ENCODE measurements at regions not wholly inside any gene's neighbourhood (a gene's known extent, or its start where the extent isn't known, plus 50 kb on each side); places are given as distances from the start of the nearest gene placed in this dataset.
"Not testable (repeated sequence)": the region's sequence is repeated elsewhere in the genome, so short reads cannot be mapped to it uniquely, and the experiment has no call there.

- H3K4me1 ChIP-seq (ENCODE audit: control insufficient read depth in 2 of 2, insufficient read depth in 1 of 2, low read depth in 1 of 2, low read length in 2 of 2); H2AFZ ChIP-seq (ENCODE audit: low read length); H3K27ac ChIP-seq (replicated peaks; ENCODE audit: low read length); H3K9ac ChIP-seq (ENCODE audit: low read depth, low read length, poor library complexity); H3K18ac ChIP-seq (ENCODE audit: low read length); H3K4me3 ChIP-seq (ENCODE audit: low read length in 2 of 2); H3K79me1 ChIP-seq (ENCODE audit: low read depth, low read length); H3K4me2 ChIP-seq (ENCODE audit: insufficient read depth, low read length, poor library complexity, severe bottlenecking); H3K9me3 ChIP-seq (replicated peaks in 1 of 2; ENCODE audit: control insufficient read depth in 2 of 2, insufficient read depth in 1 of 2, low read depth in 1 of 2, low read length in 2 of 2); H2AK5ac ChIP-seq (ENCODE audit: low read depth, low read length); H2BK5ac ChIP-seq (ENCODE audit: low read length); H3K14ac ChIP-seq (ENCODE audit: low read length); H2BK120ac ChIP-seq (ENCODE audit: low read depth, low read length); H2BK15ac ChIP-seq (ENCODE audit: low read length); DNase-seq (ENCODE audit: low spot score); H3K23ac ChIP-seq (ENCODE audit: low read depth, low read length, poor library complexity); H3K36me3 ChIP-seq (replicated peaks in 1 of 2; ENCODE audit: control insufficient read depth in 2 of 2, insufficient read depth in 2 of 2, low read length in 2 of 2); H2BK12ac ChIP-seq (ENCODE audit: low read length); H4K8ac ChIP-seq (ENCODE audit: low read depth, low read length); H3K4ac ChIP-seq (ENCODE audit: low read length); H4K91ac ChIP-seq (ENCODE audit: low read depth, low read length, poor library complexity): not testable (repeated sequence)
- H3K27me3 ChIP-seq (ENCODE audit: control insufficient read depth in 3 of 3, insufficient read depth in 3 of 3, low read depth in 1 of 3, low read length in 3 of 3) = peaks cover 0 to 11% (median 9%) of the 10 kb centered on the region in 3 experiments
- no CpG with 5 or more reads among the region's 18 CpGs for WGBS, 2 donors (ENCODE audit: extremely low coverage in 2 of 2, insufficient read length in 2 of 2, insufficient replicate concordance in 1 of 2)
Measured at GRCh38 chr9:41269054-41269453, 79.9 kb upstream of the ZNG1F start.

- DNase-seq (ENCODE audit: low spot score); H2AFZ ChIP-seq (ENCODE audit: low read length): not testable (repeated sequence)
Measured at GRCh38 chr9:41266602-41267001, 77.5 kb upstream of the ZNG1F start.

DNA sequence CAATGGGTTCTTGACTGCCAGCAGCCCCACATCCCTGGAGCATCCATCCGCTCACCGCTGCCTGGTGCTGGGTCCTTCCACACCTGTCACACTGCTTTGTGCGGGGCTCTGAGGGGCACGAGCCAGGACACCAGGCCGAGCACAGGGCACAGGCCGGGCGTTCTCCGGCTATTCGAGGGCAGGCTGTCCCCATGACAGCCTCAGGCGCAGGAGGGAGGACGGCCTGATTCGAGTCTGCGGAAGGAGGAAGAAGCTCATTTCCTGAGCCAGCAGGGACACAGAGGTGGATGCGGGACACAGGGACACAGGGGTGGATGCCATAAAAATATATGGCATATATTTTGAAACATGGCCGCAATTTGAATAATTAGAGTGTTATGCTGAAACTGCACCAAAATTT lies 76.9 kb upstream of the ZNG1F start:
- not testable (repeated sequence) for H3K27me3 ChIP-seq (ENCODE audit: control insufficient read depth in 3 of 3, insufficient read depth in 3 of 3, low read depth in 1 of 3, low read length in 3 of 3); H3K9me3 ChIP-seq (replicated peaks in 1 of 2; ENCODE audit: control insufficient read depth in 2 of 2, insufficient read depth in 1 of 2, low read depth in 1 of 2, low read length in 2 of 2); H4K8ac ChIP-seq (ENCODE audit: low read depth, low read length); H3K23ac ChIP-seq (ENCODE audit: low read depth, low read length, poor library complexity); H3K9ac ChIP-seq (ENCODE audit: low read depth, low read length, poor library complexity); H2AFZ ChIP-seq (ENCODE audit: low read length); H2AK5ac ChIP-seq (ENCODE audit: low read depth, low read length); H3K79me1 ChIP-seq (ENCODE audit: low read depth, low read length); H3K36me3 ChIP-seq (replicated peaks in 1 of 2; ENCODE audit: control insufficient read depth in 2 of 2, insufficient read depth in 2 of 2, low read length in 2 of 2); H3K27ac ChIP-seq (replicated peaks; ENCODE audit: low read length); H3K4me3 ChIP-seq (ENCODE audit: low read length in 2 of 2); H4K91ac ChIP-seq (ENCODE audit: low read depth, low read length, poor library complexity); DNase-seq (ENCODE audit: low spot score); H3K14ac ChIP-seq (ENCODE audit: low read length); H3K4me2 ChIP-seq (ENCODE audit: insufficient read depth, low read length, poor library complexity, severe bottlenecking); H2BK15ac ChIP-seq (ENCODE audit: low read length); H2BK120ac ChIP-seq (ENCODE audit: low read depth, low read length); H2BK5ac ChIP-seq (ENCODE audit: low read length); H3K4me1 ChIP-seq (ENCODE audit: control insufficient read depth in 2 of 2, insufficient read depth in 1 of 2, low read depth in 1 of 2, low read length in 2 of 2); H3K4ac ChIP-seq (ENCODE audit: low read length); H3K18ac ChIP-seq (ENCODE audit: low read length); H2BK12ac ChIP-seq (ENCODE audit: low read length)
- WGBS, 2 donors (ENCODE audit: extremely low coverage in 2 of 2, insufficient read length in 2 of 2, insufficient replicate concordance in 1 of 2) = no CpG with 5 or more reads among the region's 15 CpGs

More at GRCh38 chr9:41266602-41267001, 77.5 kb upstream of the ZNG1F start:
- not testable (repeated sequence) for H3K4me1 ChIP-seq (ENCODE audit: control insufficient read depth in 2 of 2, insufficient read depth in 1 of 2, low read depth in 1 of 2, low read length in 2 of 2); H3K9ac ChIP-seq (ENCODE audit: low read depth, low read length, poor library complexity); H3K4me2 ChIP-seq (ENCODE audit: insufficient read depth, low read length, poor library complexity, severe bottlenecking); H3K27ac ChIP-seq (replicated peaks; ENCODE audit: low read length); H3K4me3 ChIP-seq (ENCODE audit: low read length in 2 of 2); H2BK15ac ChIP-seq (ENCODE audit: low read length); H3K36me3 ChIP-seq (replicated peaks in 1 of 2; ENCODE audit: control insufficient read depth in 2 of 2, insufficient read depth in 2 of 2, low read length in 2 of 2); H3K9me3 ChIP-seq (replicated peaks in 1 of 2; ENCODE audit: control insufficient read depth in 2 of 2, insufficient read depth in 1 of 2, low read depth in 1 of 2, low read length in 2 of 2); H3K18ac ChIP-seq (ENCODE audit: low read length); H4K91ac ChIP-seq (ENCODE audit: low read depth, low read length, poor library complexity); H2AK5ac ChIP-seq (ENCODE audit: low read depth, low read length); H2BK12ac ChIP-seq (ENCODE audit: low read length); H3K14ac ChIP-seq (ENCODE audit: low read length); H4K8ac ChIP-seq (ENCODE audit: low read depth, low read length); H2BK120ac ChIP-seq (ENCODE audit: low read depth, low read length); H3K79me1 ChIP-seq (ENCODE audit: low read depth, low read length); H2BK5ac ChIP-seq (ENCODE audit: low read length); H3K4ac ChIP-seq (ENCODE audit: low read length); H3K23ac ChIP-seq (ENCODE audit: low read depth, low read length, poor library complexity)
- H3K27me3 ChIP-seq (ENCODE audit: control insufficient read depth in 3 of 3, insufficient read depth in 3 of 3, low read depth in 1 of 3, low read length in 3 of 3) = peaks cover 0 to 11% (median 9%) of the 10 kb centered on the region in 3 experiments
- WGBS, 2 donors (ENCODE audit: extremely low coverage in 2 of 2, insufficient read length in 2 of 2, insufficient replicate concordance in 1 of 2) = no CpG with 5 or more reads among the region's 25 CpGs

GRCh38 chr9:41251973-41252372 lies 62.9 kb upstream of the ZNG1F start:
- H2BK5ac ChIP-seq (ENCODE audit: low read length); H3K27me3 ChIP-seq (ENCODE audit: control insufficient read depth in 3 of 3, insufficient read depth in 3 of 3, low read depth in 1 of 3, low read length in 3 of 3); H2BK15ac ChIP-seq (ENCODE audit: low read length); H3K36me3 ChIP-seq (replicated peaks in 1 of 2; ENCODE audit: control insufficient read depth in 2 of 2, insufficient read depth in 2 of 2, low read length in 2 of 2); H3K27ac ChIP-seq (replicated peaks; ENCODE audit: low read length); H3K79me1 ChIP-seq (ENCODE audit: low read depth, low read length); H3K23ac ChIP-seq (ENCODE audit: low read depth, low read length, poor library complexity); H3K9ac ChIP-seq (ENCODE audit: low read depth, low read length, poor library complexity); H3K4me2 ChIP-seq (ENCODE audit: insufficient read depth, low read length, poor library complexity, severe bottlenecking); H3K4me3 ChIP-seq (ENCODE audit: low read length in 2 of 2); DNase-seq (ENCODE audit: low spot score); H2BK120ac ChIP-seq (ENCODE audit: low read depth, low read length); H2AK5ac ChIP-seq (ENCODE audit: low read depth, low read length); H3K18ac ChIP-seq (ENCODE audit: low read length); H3K14ac ChIP-seq (ENCODE audit: low read length); H4K91ac ChIP-seq (ENCODE audit: low read depth, low read length, poor library complexity); H3K9me3 ChIP-seq (replicated peaks in 1 of 2; ENCODE audit: control insufficient read depth in 2 of 2, insufficient read depth in 1 of 2, low read depth in 1 of 2, low read length in 2 of 2); H3K4ac ChIP-seq (ENCODE audit: low read length); H4K8ac ChIP-seq (ENCODE audit: low read depth, low read length); H2AFZ ChIP-seq (ENCODE audit: low read length); H3K4me1 ChIP-seq (ENCODE audit: control insufficient read depth in 2 of 2, insufficient read depth in 1 of 2, low read depth in 1 of 2, low read length in 2 of 2); H2BK12ac ChIP-seq (ENCODE audit: low read length): not testable (repeated sequence)

Measured in neuronal stem cell (in vitro differentiated cells).